ENCODE measurements at regions not wholly inside any gene's neighbourhood (a gene's known extent, or its start where the extent isn't known, plus 50 kb on each side); places are given as distances from the start of the nearest gene placed in this dataset.
A peak's percentile ranks its signal among the peaks of the same experiment; 100 is the strongest.

GRCh38 chr12:131620520-131620919 is 90.4 kb upstream of the SFSWAP start (continued):
- TF ChIP-seq BHLHE40 (IDR thresholded peaks at IDR 0.05; ENCODE audit: low read length) (peak; percentile 87), MGA (IDR thresholded peaks at IDR 0.05) (peak; percentile 54)
